ENCODE measurements at regions not wholly inside any gene's neighbourhood (a gene's known extent, or its start where the extent isn't known, plus 50 kb on each side); places are given as distances from the start of the nearest gene placed in this dataset.

GRCh38 chr1:228938537-228938901 lies 203.2 kb downstream of the RHOU start:
- no peaks in the 10 kb centered on the region for H3K9me3 ChIP-seq
- no peak overlapping the region for H3K4me3 ChIP-seq
- no peak for TF ChIP-seq CTCF (IDR thresholded peaks at IDR 0.05)
- H3K36me3 ChIP-seq (ENCODE audit: low read depth), result no peaks in the 10 kb centered on the region
- H3K4me1 ChIP-seq (ENCODE audit: low read depth), result peaks cover 28% of the 10 kb centered on the region
- intact Hi-C loops (cut with DNase I, micrococcal nuclease), result loop anchor here in 1 of 2 donors (10.0 kb wide), 1 partner anchor 84 kb away; no protein-coding TSS in a partner anchor
- DNase-seq, result no peak
- no peak for ATAC-seq

GRCh38 chr1:228939001-228939691 lies 203.9 kb downstream of the RHOU start:
- H3K36me3 ChIP-seq (ENCODE audit: low read depth), result no peaks in the 10 kb centered on the region
- intact Hi-C loops (cut with DNase I, micrococcal nuclease), result loop anchor here in 1 of 2 donors (10.0 kb wide), 1 partner anchor 84 kb away; no protein-coding TSS in a partner anchor
- DNase-seq, result no peak
- no peaks in the 10 kb centered on the region for H3K9me3 ChIP-seq
- H3K4me1 ChIP-seq (ENCODE audit: low read depth), result peaks cover 26% of the 10 kb centered on the region
- TF ChIP-seq CTCF (IDR thresholded peaks at IDR 0.05), result no peak
- ATAC-seq, result no peak
- no peak overlapping the region for H3K4me3 ChIP-seq

GRCh38 chr1:228939881-228940392 lies 204.7 kb downstream of the RHOU start:
- Histone ChIP-seq H3K4me3 (no peak overlapping the region), H3K9me3 (no peaks in the 10 kb centered on the region), H3K36me3 (ENCODE audit: low read depth) (no peaks in the 10 kb centered on the region), H3K4me1 (ENCODE audit: low read depth) (peaks cover 23% of the 10 kb centered on the region)
- no peak for DNase-seq
- intact Hi-C loops (cut with DNase I, micrococcal nuclease), result loop anchor here in 1 of 2 donors (10.0 kb wide), 1 partner anchor 85 kb away; no protein-coding TSS in a partner anchor
- no peak for TF ChIP-seq CTCF (IDR thresholded peaks at IDR 0.05)
- no peak for ATAC-seq

- Histone ChIP-seq H3K9me3 (no peaks in the 10 kb centered on the region), H3K4me3 (no peak overlapping the region), H3K36me3 (ENCODE audit: low read depth) (no peaks in the 10 kb centered on the region), H3K4me1 (ENCODE audit: low read depth) (peaks cover 18% of the 10 kb centered on the region)
- intact Hi-C loops (cut with DNase I, micrococcal nuclease), result no loop called here
- ATAC-seq (no peak), DNase-seq (no peak)
- no peak for TF ChIP-seq CTCF (IDR thresholded peaks at IDR 0.05)
These were observed 205.2 kb downstream of the RHOU start for GRCh38 chr1:228940526-228940925.

- DNase-seq (no peak), ATAC-seq (peak; percentile 42)
- H3K4me3 ChIP-seq, result no peak overlapping the region
- H3K36me3 ChIP-seq (ENCODE audit: low read depth), result no peaks in the 10 kb centered on the region
- no peak for TF ChIP-seq CTCF (IDR thresholded peaks at IDR 0.05)
- no peaks in the 10 kb centered on the region for H3K9me3 ChIP-seq
- H3K4me1 ChIP-seq (ENCODE audit: low read depth), result peaks cover 14% of the 10 kb centered on the region
- intact Hi-C loops (cut with DNase I, micrococcal nuclease), result no loop called here
These were observed 205.6 kb downstream of the RHOU start for GRCh38 chr1:228940926-228941325.

Data from mucosa of descending colon (tissue), 3 donors.